GM19328 (cell line): ENCODE measurements at regions not wholly inside any gene's neighbourhood (a gene's known extent, or its start where the extent isn't known, plus 50 kb on each side); places are given as distances from the start of the nearest gene placed in this dataset.
A peak's percentile ranks its signal among the peaks of the same experiment; 100 is the strongest.

Experiments used
- ATAC-seq: cut with Tn5 transposase; IDR thresholded peaks from one replicate; pipeline ENCODE4 v1.9.1; 2021; ENCODE audit warnings: mild to moderate bottlenecking, moderate library complexity; ENCODE audit not compliant: unreplicated experiment

- ATAC-seq, result peak; percentile 25
Measured at GRCh38 chr1:149841597-149842238, 57.6 kb upstream of the BOLA1 start.

GRCh38 chr1:149842458-149843064, 56.8 kb upstream of the BOLA1 start:
- ATAC-seq, result peak; percentile 46

- ATAC-seq, result no peak
Measured at GRCh38 chr1:149843431-149844041, 55.8 kb upstream of the BOLA1 start.

GRCh38 chr1:149844101-149844500, 55.3 kb upstream of the BOLA1 start:
- ATAC-seq, result no peak

GRCh38 chr1:149844650-149845255, 54.6 kb upstream of the BOLA1 start:
- no peak for ATAC-seq

- no peak for ATAC-seq
Measured at GRCh38 chr1:149845416-149845815, 54.0 kb upstream of the BOLA1 start.

- ATAC-seq, result no peak
Measured at GRCh38 chr1:149846042-149846441, 53.3 kb upstream of the BOLA1 start.

GRCh38 chr1:149846593-149847466, 52.5 kb upstream of the BOLA1 start:
- no peak for ATAC-seq

GRCh38 chr1:149848340-149849110, 50.8 kb upstream of the BOLA1 start:
- ATAC-seq, result no peak

- ATAC-seq, result no peak
Measured at GRCh38 chr1:149849111-149849946, 50.0 kb upstream of the BOLA1 start.
